IMR-90 (cell line): ENCODE measurements at regions not wholly inside any gene's neighbourhood (a gene's known extent, or its start where the extent isn't known, plus 50 kb on each side); places are given as distances from the start of the nearest gene placed in this dataset.

ENCODE experiments used
- ATAC-seq: fragments of 200-7000 bp; cut with Tn5 transposase; 2 replicates; pipeline ENCODE4 v1.9.1; 2020; ENCODE audit warnings: low read depth, mild to moderate bottlenecking, moderate library complexity
- BruUV-seq: library from RNA; stranded (reverse); fragments of 400-500 nt; replicated peaks from 2 replicates; lab custom pipeline; 2021; lab: Mats Ljungman, UMichigan
- CTCF ChIA-PET: fragments of 300-600 bp; formaldehyde crosslinking; extraction: SDS; loops from one replicate; lab custom pipeline; 2021; ENCODE audit warnings: antibody characterized with exemption; lab: Yijun Ruan, JAX
- POLR2A ChIA-PET: fragments of 300-600 bp; sonication (Branson Sonifier 250); formaldehyde crosslinking; loops from one replicate; lab custom pipeline; 2022; ENCODE audit warnings: antibody characterized with exemption; ENCODE audit not compliant: unreplicated experiment; lab: Charles Lee
- DNase-seq: peaks from one replicate; pipeline ENCODE4 v3.0.0; 2013
- H2AFZ ChIP-seq: replicated peaks from 2 replicates; pipeline ENCODE3; 2013; ENCODE audit warnings: low read length, mild to moderate bottlenecking; ENCODE audit not compliant: poor library complexity
- H2AK5ac ChIP-seq: 2 replicates; pipeline ENCODE4 v1.6.1; 2013; ENCODE audit warnings: low read depth, low read length, inconsistent platforms
- H2AK9ac ChIP-seq: replicated peaks from 2 replicates; pipeline ENCODE3; 2013; ENCODE audit warnings: mild to moderate bottlenecking, low read depth, low read length, moderate library complexity; ENCODE audit not compliant: poor library complexity
- H2BK120ac ChIP-seq: 2 replicates; pipeline ENCODE4 v1.6.1; 2013; ENCODE audit warnings: low read depth, low read length, inconsistent platforms
- H2BK15ac ChIP-seq: 3 replicates; pipeline ENCODE4 v1.6.1; 2013; ENCODE audit warnings: low read depth, low read length, inconsistent platforms
- H2BK20ac ChIP-seq: 2 replicates; pipeline ENCODE4 v1.6.1; 2013; ENCODE audit warnings: low read depth, mild to moderate bottlenecking, inconsistent platforms, low read length, moderate library complexity
- H2BK5ac ChIP-seq: 2 replicates; pipeline ENCODE4 v1.6.1; 2013; ENCODE audit warnings: mild to moderate bottlenecking, low read depth, low read length, inconsistent platforms; ENCODE audit not compliant: poor library complexity, severe bottlenecking
- H3K14ac ChIP-seq: replicated peaks from 2 replicates; pipeline ENCODE4 v1.6.1; 2013; ENCODE audit warnings: low read depth, low read length, inconsistent platforms
- H3K18ac ChIP-seq: 2 replicates; pipeline ENCODE4 v1.6.1; 2013; ENCODE audit warnings: low read depth, low read length, control low read depth
- H3K23ac ChIP-seq: 2 replicates; pipeline ENCODE4 v1.6.1; 2013; ENCODE audit warnings: low read depth, low read length, inconsistent platforms
- H3K27ac ChIP-seq: 2 replicates; pipeline ENCODE4 v1.5.1; 2013; ENCODE audit warnings: mild to moderate bottlenecking, control low read depth, low read length; ENCODE audit not compliant: insufficient read depth
- H3K27me3 ChIP-seq: 2 replicates; pipeline ENCODE4 v1.6.1; 2013; ENCODE audit warnings: low read length; ENCODE audit not compliant: control insufficient read depth, insufficient read depth
- H3K36me3 ChIP-seq: 2 replicates; pipeline ENCODE4 v1.6.1; 2013; ENCODE audit warnings: low read length, mixed read lengths; ENCODE audit not compliant: control insufficient read depth, insufficient read depth
- H3K4ac ChIP-seq: 2 replicates; pipeline ENCODE4 v1.6.1; 2013; ENCODE audit warnings: low read depth, low read length, inconsistent platforms
- H3K4me1 ChIP-seq: 2 replicates; pipeline ENCODE4 v1.6.1; 2013; ENCODE audit warnings: low read length, mixed read lengths; ENCODE audit not compliant: control insufficient read depth, insufficient read depth
- H3K4me2 ChIP-seq: 2 replicates; pipeline ENCODE4 v1.6.1; 2013; ENCODE audit warnings: low read depth, mild to moderate bottlenecking, control low read depth, low read length, moderate library complexity
- H3K4me3 ChIP-seq: 2 replicates; pipeline ENCODE4 v1.5.1; 2013; ENCODE audit warnings: low read depth, mild to moderate bottlenecking, control low read depth, low read length, moderate library complexity; ENCODE audit not compliant: insufficient read depth
- H3K56ac ChIP-seq: 2 replicates; pipeline ENCODE4 v1.6.1; 2013; ENCODE audit warnings: low read length, inconsistent platforms; ENCODE audit not compliant: insufficient read depth; ENCODE audit errors: extremely low read depth
- H3K79me1 ChIP-seq, 2 experiments: 2 replicates each; pipeline ENCODE4 v1.6.1; 2013; ENCODE audit warnings: low read length in 2 of 2, inconsistent platforms in 1 of 2, low read depth in 1 of 2
- H3K9ac ChIP-seq: 2 replicates; pipeline ENCODE4 v1.6.1; 2013; ENCODE audit warnings: low read depth, low read length, control low read depth
- H3K9me1 ChIP-seq: 2 replicates; pipeline ENCODE4 v1.6.1; 2013; ENCODE audit warnings: low read length, inconsistent platforms; ENCODE audit not compliant: insufficient read depth
- H3K9me3 ChIP-seq: 2 replicates; pipeline ENCODE4 v1.6.1; 2013; ENCODE audit warnings: low read length; ENCODE audit not compliant: control insufficient read depth, insufficient read depth
- H4K20me1 ChIP-seq: 2 replicates; pipeline ENCODE4 v1.6.1; 2013; ENCODE audit warnings: low read length, inconsistent platforms; ENCODE audit not compliant: insufficient read depth
- H4K5ac ChIP-seq: 2 replicates; pipeline ENCODE4 v1.6.1; 2013; ENCODE audit warnings: mild to moderate bottlenecking, low read depth, low read length, control low read depth
- H4K8ac ChIP-seq, 2 experiments: 2 replicates each; pipeline ENCODE4 v1.6.1; 2013; ENCODE audit warnings: low read depth in 2 of 2, low read length in 2 of 2, control low read depth in 1 of 2, inconsistent platforms in 1 of 2
- H4K91ac ChIP-seq: 2 replicates; pipeline ENCODE4 v1.6.1; 2013; ENCODE audit warnings: low read depth, low read length, inconsistent platforms; ENCODE audit not compliant: insufficient read depth
- POLR2A ChIP-seq: IDR thresholded peaks from 2 replicates; pipeline ENCODE4 v1.6.1; 2012; ENCODE audit warnings: mild to moderate bottlenecking, low read depth, low read length
- USF2 ChIP-seq: fragments of 150-350 bp; IDR thresholded peaks from 2 replicates; pipeline ENCODE4 v1.6.1; 2017; ENCODE audit warnings: mild to moderate bottlenecking, antibody characterized with exemption, low read length, low read depth
- WGBS, 2 experiments: methylation state at CpG; one replicate each; pipeline versions ENCODE4 v1.1.5 to v1.1.7; 2013; ENCODE audit warnings: missing lambda C conversion rate in 2 of 2; ENCODE audit not compliant: insufficient read length in 1 of 2; ENCODE audit errors: extremely low coverage in 2 of 2; 5-methylcytosine and 5-hydroxymethylcytosine counted together
- dilution Hi-C: fragments of 300-500 bp; cut with HindIII; formaldehyde crosslinking; loops from one replicate; pipeline ENCODE4 v1.14.3; 2018; ENCODE audit warnings: low sequenced_read_pairs; ENCODE audit not compliant: unreplicated experiment
- in situ Hi-C: fragments of 300-500 bp; cut with MboI; formaldehyde crosslinking; loops from 3 replicates; pipeline ENCODE4 v1.14.3; 2019; ENCODE audit warnings: low sequenced_read_pairs, inconsistent platforms, mixed read lengths
- intact Hi-C: fragments of 100-400 bp; cut with micrococcal nuclease; formaldehyde crosslinking; loops from 2 replicates; pipeline ENCODE4 v1.10.0; 2022

DNA sequence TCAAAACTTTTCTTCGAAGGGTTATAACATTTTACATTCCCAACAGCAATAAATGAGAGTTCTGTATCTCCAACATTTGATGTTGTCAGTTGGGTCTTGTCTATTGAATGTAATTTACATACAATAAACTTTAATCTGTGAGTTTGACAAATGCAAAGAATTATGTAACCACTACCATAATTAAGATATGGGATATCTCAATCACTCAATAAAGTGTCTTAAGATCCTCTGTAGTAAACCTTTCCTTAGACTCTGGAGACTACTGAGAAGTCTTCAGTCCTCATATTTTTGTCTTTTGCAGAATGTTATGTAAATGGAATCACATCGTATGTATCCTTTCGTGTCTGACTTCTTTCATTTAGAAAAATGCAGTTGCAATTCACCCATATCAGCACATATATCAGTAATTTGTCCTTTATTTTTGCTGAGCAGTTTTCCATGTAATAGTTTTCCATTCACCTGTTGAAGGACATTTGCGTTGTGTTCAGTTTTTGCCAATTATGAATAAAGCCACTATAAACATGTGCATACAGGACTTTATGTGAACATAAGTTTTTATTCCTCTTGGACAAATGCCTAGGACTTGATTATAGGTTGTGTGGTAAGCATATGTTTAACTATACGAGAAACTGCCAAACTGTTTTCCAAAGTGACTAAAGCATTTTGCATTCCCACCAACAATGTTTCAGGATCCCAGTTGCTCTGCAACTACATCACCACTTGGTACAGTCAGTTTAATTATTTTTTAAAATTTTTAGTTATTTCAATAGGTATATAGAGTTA lies 784.6 kb upstream of the ZNF608 start:
- in situ Hi-C loops (no loop called here), intact Hi-C loops (no loop called here), dilution Hi-C loops (no loop called here)
- no peak overlapping the region for H2BK20ac ChIP-seq
- ChIA-PET POLR2A (no interaction called here), CTCF (no interaction called here)
- H4K5ac ChIP-seq = no peak overlapping the region
- no peaks in the 10 kb centered on the region for H3K9me1 ChIP-seq
- no peaks in the 10 kb centered on the region for H4K20me1 ChIP-seq
- no peak overlapping the region for H3K56ac ChIP-seq
- WGBS, 2 experiments = 60% methylated on average over 1 of the region's 5 CpGs; no CpG with 5 or more reads in 1 of the 2 experiments
- no peak overlapping the region for H3K14ac ChIP-seq
- no peak for DNase-seq
- no peak overlapping the region for H4K91ac ChIP-seq
- no peaks in the 10 kb centered on the region for H3K36me3 ChIP-seq
- no peaks in the 10 kb centered on the region; the same call in 1 of the 2 replicates for H3K9me3 ChIP-seq
- H3K9ac ChIP-seq = no peak overlapping the region
- no peak overlapping the region for H3K23ac ChIP-seq
- no peak overlapping the region for H3K18ac ChIP-seq
- H4K8ac ChIP-seq = no peak overlapping the region
- no peaks in the 10 kb centered on the region for H3K27me3 ChIP-seq
- no peak overlapping the region for H3K27ac ChIP-seq
- no peak overlapping the region for H3K4me3 ChIP-seq
- H2BK15ac ChIP-seq = no peak overlapping the region
- H2AFZ ChIP-seq = no peak overlapping the region
- no peak overlapping the region for H2BK120ac ChIP-seq
- H3K79me1 ChIP-seq = no peaks in the 10 kb centered on the region
- ATAC-seq = no peak
- H2AK9ac ChIP-seq = no peak overlapping the region
- TF ChIP-seq USF2 = no peak
- TF ChIP-seq POLR2A = no peak
- no peak overlapping the region for H2AK5ac ChIP-seq
- no peak overlapping the region for H2BK5ac ChIP-seq
- H3K4me1 ChIP-seq = peaks cover 3% of the 10 kb centered on the region; the same call in 1 of the 2 replicates
- no peak overlapping the region for H3K4me2 ChIP-seq
- H3K4ac ChIP-seq = no peak overlapping the region
- no TSS peak for BruUV-seq
